Body of pancreas (tissue), 4 donors: ENCODE measurements at regions not wholly inside any gene's neighbourhood (a gene's known extent, or its start where the extent isn't known, plus 50 kb on each side); places are given as distances from the start of the nearest gene placed in this dataset.

ENCODE experiments used
- ATAC-seq: fragments of 150-250 bp; one replicate; pipeline ENCODE4 v1.9.1; 2016
- DNase-seq, 4 donors: peaks; one replicate each; pipeline ENCODE4 v3.0.0-alpha.2; 2019
- H3K27ac ChIP-seq, 4 donors: fragments of 200-600 bp; sonication (generic); 1 replicate in 3 of 4; 2 replicates in 1 of 4; pipeline versions ENCODE4 v1.5.1 to v1.6.1; 2016 to 2019; ENCODE audit warnings: mild to moderate bottlenecking in 1 of 4, mixed read lengths in 1 of 4, moderate library complexity in 1 of 4
- H3K27me3 ChIP-seq, 2 donors: fragments of 200-600 bp; sonication (generic); one replicate each; pipeline ENCODE4 v1.6.0; 2016; ENCODE audit warnings: mild to moderate bottlenecking in 1 of 2
- H3K36me3 ChIP-seq, 2 donors: fragments of 200-600 bp; sonication (generic); replicated peaks in 1 of 2; 2 replicates each; pipeline ENCODE4 v1.5.1; 2016; ENCODE audit warnings: low read depth in 2 of 2; ENCODE audit not compliant: insufficient read depth in 1 of 2
- H3K4me1 ChIP-seq: fragments of 200-600 bp; sonication (generic); one replicate; pipeline ENCODE4 v1.6.0; 2016
- H3K4me3 ChIP-seq, 2 donors: fragments of 200-600 bp; sonication (generic); 1 replicate in 1 of 2; 2 replicates in 1 of 2; pipeline ENCODE4 v1.5.1; 2016 to 2019
- H3K9me3 ChIP-seq, 3 donors: fragments of 200-600 bp; sonication (generic); 1 replicate in 2 of 3; 2 replicates in 1 of 3; pipeline ENCODE4 v1.5.1; 2016
- POLR2A ChIP-seq, 3 donors: fragments of 450-650 bp; IDR thresholded peaks; one replicate each; pipeline ENCODE4 v1.6.1; 2016; ENCODE audit warnings: antibody characterized with exemption in 3 of 3, mild to moderate bottlenecking in 2 of 3
- WGBS, 2 donors: methylation state at CpG; one replicate each; pipeline ENCODE4 v1.1.5; 2017; 5-methylcytosine and 5-hydroxymethylcytosine counted together
- intact Hi-C: fragments of 100-400 bp; cut with DNase I; formaldehyde crosslinking; loops from one replicate; pipeline ENCODE4 v1.15.1; 2023
- TF ChIP-seq, protein P1 (sequence below), 7 experiments: fragments of 450-650 bp in 4 of 7; fragments of 200-600 bp in 3 of 7; sonication (generic) in 3 of 7; IDR thresholded peaks; one replicate each; pipeline ENCODE4 v1.5.1; 2016 to 2019; ENCODE audit warnings: antibody characterized with exemption in 7 of 7

- ATAC-seq (no peak), DNase-seq (no peak)
- intact Hi-C loops = loop anchor here (5.0 kb wide), 1 partner anchor 567 kb away; no protein-coding TSS in a partner anchor
- 71 to 90% methylated on average over 3 of the region's 3 CpGs for WGBS, 2 donors
- H3K27ac ChIP-seq = no peak overlapping the region
- H3K4me1 ChIP-seq = no peaks in the 10 kb centered on the region
- H3K27me3 ChIP-seq = no peaks in the 10 kb centered on the region
- H3K36me3 ChIP-seq = no peaks in the 10 kb centered on the region
- H3K4me3 ChIP-seq = no peak overlapping the region
- no peak for TF ChIP-seq POLR2A (IDR thresholded peaks at IDR 0.05)
- TF ChIP-seq, protein P1, sequence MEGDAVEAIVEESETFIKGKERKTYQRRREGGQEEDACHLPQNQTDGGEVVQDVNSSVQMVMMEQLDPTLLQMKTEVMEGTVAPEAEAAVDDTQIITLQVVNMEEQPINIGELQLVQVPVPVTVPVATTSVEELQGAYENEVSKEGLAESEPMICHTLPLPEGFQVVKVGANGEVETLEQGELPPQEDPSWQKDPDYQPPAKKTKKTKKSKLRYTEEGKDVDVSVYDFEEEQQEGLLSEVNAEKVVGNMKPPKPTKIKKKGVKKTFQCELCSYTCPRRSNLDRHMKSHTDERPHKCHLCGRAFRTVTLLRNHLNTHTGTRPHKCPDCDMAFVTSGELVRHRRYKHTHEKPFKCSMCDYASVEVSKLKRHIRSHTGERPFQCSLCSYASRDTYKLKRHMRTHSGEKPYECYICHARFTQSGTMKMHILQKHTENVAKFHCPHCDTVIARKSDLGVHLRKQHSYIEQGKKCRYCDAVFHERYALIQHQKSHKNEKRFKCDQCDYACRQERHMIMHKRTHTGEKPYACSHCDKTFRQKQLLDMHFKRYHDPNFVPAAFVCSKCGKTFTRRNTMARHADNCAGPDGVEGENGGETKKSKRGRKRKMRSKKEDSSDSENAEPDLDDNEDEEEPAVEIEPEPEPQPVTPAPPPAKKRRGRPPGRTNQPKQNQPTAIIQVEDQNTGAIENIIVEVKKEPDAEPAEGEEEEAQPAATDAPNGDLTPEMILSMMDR (IDR thresholded peaks at IDR 0.05) = no peak
- no peaks in the 10 kb centered on the region for H3K9me3 ChIP-seq
Observed at GRCh38 chr3:154759966-154760365, 320.2 kb upstream of the MME start.

- Histone ChIP-seq H3K27me3 (no peaks in the 10 kb centered on the region), H3K9me3 (no peaks in the 10 kb centered on the region), H3K4me1 (no peaks in the 10 kb centered on the region), H3K36me3 (no peaks in the 10 kb centered on the region), H3K27ac (no peak overlapping the region), H3K4me3 (no peak overlapping the region)
- intact Hi-C loops = no loop called here
- no peak for DNase-seq
- TF ChIP-seq, protein P1 (IDR thresholded peaks at IDR 0.05) = peak in 5 of 7 experiments; percentile 17 to 41 (median 40)
- TF ChIP-seq POLR2A (IDR thresholded peaks at IDR 0.05) = no peak
- no peak for ATAC-seq
- WGBS, 2 donors = 15 to 18% methylated on average over 5 of the region's 5 CpGs
Observed at GRCh38 chr3:154758109-154758868, 321.8 kb upstream of the MME start.

GRCh38 chr3:154753101-154753500 lies 323.1 kb upstream of the GPR149 start:
- Histone ChIP-seq H3K4me3 (no peak overlapping the region), H3K27me3 (no peaks in the 10 kb centered on the region), H3K36me3 (no peaks in the 10 kb centered on the region), H3K27ac (no peak overlapping the region), H3K4me1 (no peaks in the 10 kb centered on the region), H3K9me3 (no peaks in the 10 kb centered on the region)
- intact Hi-C loops = no loop called here
- 48 to 61% methylated on average over 1 of the region's 1 CpG for WGBS, 2 donors
- no peak for DNase-seq
- no peak for ATAC-seq
- TF ChIP-seq POLR2A (IDR thresholded peaks at IDR 0.05) = no peak
- TF ChIP-seq, protein P1 (IDR thresholded peaks at IDR 0.05) = no peak

GRCh38 chr3:154749514-154749913 lies 319.5 kb upstream of the GPR149 start:
- Histone ChIP-seq H3K4me1 (no peaks in the 10 kb centered on the region), H3K4me3 (no peak overlapping the region), H3K27me3 (no peaks in the 10 kb centered on the region), H3K27ac (no peak overlapping the region), H3K9me3 (no peaks in the 10 kb centered on the region), H3K36me3 (no peaks in the 10 kb centered on the region)
- intact Hi-C loops = no loop called here
- no peak for DNase-seq
- 51 to 65% methylated on average over 3 of the region's 3 CpGs for WGBS, 2 donors
- ATAC-seq = no peak
- TF ChIP-seq, protein P1 (IDR thresholded peaks at IDR 0.05) = no peak

DNA sequence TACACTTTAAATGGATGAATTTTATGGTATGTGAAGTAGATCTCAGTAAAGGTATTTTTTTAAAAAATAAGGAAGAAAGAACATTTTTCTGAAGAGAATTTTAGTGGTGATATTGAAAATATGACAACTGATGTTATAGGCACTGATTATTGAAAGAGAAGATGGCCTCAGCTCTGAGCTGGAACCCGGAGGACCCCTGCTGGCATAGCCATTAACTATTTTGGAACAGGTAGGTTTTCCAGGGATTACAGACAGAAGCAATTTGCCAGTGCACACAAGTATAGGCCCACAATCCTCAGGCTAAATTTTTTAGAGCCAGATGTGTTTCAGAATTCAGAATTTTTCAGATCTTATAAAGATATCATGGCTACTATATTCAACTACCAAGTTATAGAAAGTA lies 315.9 kb upstream of the GPR149 start:
- 16 to 19% methylated on average over 1 of the region's 1 CpG for WGBS, 2 donors

More for the DNA sequence above, 315.9 kb upstream of the GPR149 start:
- Histone ChIP-seq H3K27ac (no peak overlapping the region), H3K27me3 (no peaks in the 10 kb centered on the region), H3K4me1 (no peaks in the 10 kb centered on the region), H3K36me3 (no peaks in the 10 kb centered on the region), H3K4me3 (no peak overlapping the region), H3K9me3 (no peaks in the 10 kb centered on the region)
- intact Hi-C loops = no loop called here
- TF ChIP-seq, protein P1 (IDR thresholded peaks at IDR 0.05) = no peak
- no peak for TF ChIP-seq POLR2A (IDR thresholded peaks at IDR 0.05)
- DNase-seq = no peak
- ATAC-seq = no peak
